ENCODE measurements at regions not wholly inside any gene's neighbourhood (a gene's known extent, or its start where the extent isn't known, plus 50 kb on each side); places are given as distances from the start of the nearest gene placed in this dataset.

DNA sequence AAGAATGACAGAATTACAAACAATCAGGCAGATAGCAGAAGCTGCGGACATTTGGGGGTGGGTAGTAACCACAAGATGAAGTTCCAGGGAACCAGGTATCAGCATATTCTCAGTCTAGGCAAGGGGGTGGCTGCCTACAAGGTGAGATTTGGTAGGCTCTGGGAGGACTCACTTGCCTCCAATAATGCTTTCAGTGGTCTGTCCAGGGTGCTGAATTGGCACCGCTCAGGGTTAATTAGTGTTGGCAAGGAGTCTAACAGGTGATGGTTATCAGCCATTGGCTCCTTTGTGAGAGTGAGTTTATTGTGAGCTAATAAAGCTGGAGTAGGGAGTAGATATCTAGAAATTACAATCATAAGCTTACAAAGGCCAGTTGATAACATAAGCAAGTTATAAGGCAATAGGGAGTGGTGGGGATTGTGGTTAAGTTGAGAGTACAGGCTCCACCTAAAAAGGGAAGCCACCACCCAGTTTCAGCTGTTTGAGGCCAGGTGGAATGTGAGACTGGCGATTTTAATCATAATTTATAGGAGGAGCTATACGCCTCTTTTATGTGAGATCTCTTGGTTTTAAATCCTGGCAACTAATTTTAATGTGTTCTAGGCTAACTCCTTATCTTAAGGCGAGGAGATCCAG lies 320.5 kb downstream of the MIAT start (continued):
- TF ChIP-seq, protein P1, sequence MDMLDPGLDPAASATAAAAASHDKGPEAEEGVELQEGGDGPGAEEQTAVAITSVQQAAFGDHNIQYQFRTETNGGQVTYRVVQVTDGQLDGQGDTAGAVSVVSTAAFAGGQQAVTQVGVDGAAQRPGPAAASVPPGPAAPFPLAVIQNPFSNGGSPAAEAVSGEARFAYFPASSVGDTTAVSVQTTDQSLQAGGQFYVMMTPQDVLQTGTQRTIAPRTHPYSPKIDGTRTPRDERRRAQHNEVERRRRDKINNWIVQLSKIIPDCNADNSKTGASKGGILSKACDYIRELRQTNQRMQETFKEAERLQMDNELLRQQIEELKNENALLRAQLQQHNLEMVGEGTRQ (IDR thresholded peaks at IDR 0.05; ENCODE audit: low read length) = no peak
- no peak for TF ChIP-seq CHD2 (IDR thresholded peaks at IDR 0.05; ENCODE audit: low read length)

Measured in H1 (cell line).